ENCODE measurements at regions not wholly inside any gene's neighbourhood (a gene's known extent, or its start where the extent isn't known, plus 50 kb on each side); places are given as distances from the start of the nearest gene placed in this dataset.

GRCh38 chr16:86662195-86662594 lies 83.8 kb downstream of the FOXL1 start (continued):
- no peak for TF ChIP-seq ZNF221 (tag by site-specific recombination; IDR thresholded peaks at IDR 0.05; ENCODE audit: borderline replicate concordance)
- TF ChIP-seq PBX3 (CRISPR knock-in tag; IDR thresholded peaks at IDR 0.05), result no peak
- TF ChIP-seq, protein P1, sequence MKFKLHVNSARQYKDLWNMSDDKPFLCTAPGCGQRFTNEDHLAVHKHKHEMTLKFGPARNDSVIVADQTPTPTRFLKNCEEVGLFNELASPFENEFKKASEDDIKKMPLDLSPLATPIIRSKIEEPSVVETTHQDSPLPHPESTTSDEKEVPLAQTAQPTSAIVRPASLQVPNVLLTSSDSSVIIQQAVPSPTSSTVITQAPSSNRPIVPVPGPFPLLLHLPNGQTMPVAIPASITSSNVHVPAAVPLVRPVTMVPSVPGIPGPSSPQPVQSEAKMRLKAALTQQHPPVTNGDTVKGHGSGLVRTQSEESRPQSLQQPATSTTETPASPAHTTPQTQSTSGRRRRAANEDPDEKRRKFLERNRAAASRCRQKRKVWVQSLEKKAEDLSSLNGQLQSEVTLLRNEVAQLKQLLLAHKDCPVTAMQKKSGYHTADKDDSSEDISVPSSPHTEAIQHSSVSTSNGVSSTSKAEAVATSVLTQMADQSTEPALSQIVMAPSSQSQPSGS (tag by site-specific recombination; IDR thresholded peaks at IDR 0.05; ENCODE audit: low read depth), result no peak
- TF ChIP-seq ZBTB21 (tag by site-specific recombination; IDR thresholded peaks at IDR 0.05), result no peak

DNA sequence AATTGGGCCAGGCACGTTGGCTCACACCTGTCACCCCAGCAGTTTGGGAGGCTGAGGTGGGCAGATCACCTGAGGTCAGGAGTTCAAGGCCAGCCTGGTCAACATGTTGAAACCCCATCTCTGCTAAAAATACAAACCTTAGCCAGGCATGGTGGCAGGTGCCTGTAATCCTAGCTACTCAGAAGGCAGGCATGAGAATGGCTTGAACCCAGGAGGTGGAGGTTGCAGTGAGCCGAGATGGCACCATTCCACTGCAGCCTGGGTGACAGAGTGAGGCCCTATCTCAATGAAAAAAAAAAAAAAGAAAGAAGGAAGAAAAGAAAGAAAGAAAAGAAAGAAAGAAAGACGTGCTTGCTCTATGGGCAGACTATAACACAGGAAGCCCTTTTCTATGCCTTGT lies 84.4 kb downstream of the FOXL1 start:
- no peak overlapping the region for H3K27ac ChIP-seq (ENCODE audit: extremely low read depth, low read depth, low read length)
- CTCF ChIA-PET, result interaction anchor here (0.5 to 0.6 kb wide), 4 partner anchors 31 to 722 kb away, joined by 3 to 4 read pairs (median 3); no protein-coding TSS in a partner anchor

GRCh38 chr16:86663685-86664521 lies 85.6 kb downstream of the FOXL1 start:
- Histone ChIP-seq H3K4me1 (ENCODE audit: control insufficient read depth, insufficient read depth, low read length) (no peaks in the 10 kb centered on the region), H3K27ac (ENCODE audit: extremely low read depth, low read depth, low read length) (no peak overlapping the region), H3K9me3 (ENCODE audit: control insufficient read depth, insufficient read depth, low read depth, low read length) (no peaks in the 10 kb centered on the region), H3K4me3 (ENCODE audit: low read depth, low read length) (no peak overlapping the region), H3K36me3 (ENCODE audit: control insufficient read depth in 2 of 2, insufficient read depth in 1 of 2, low read length in 2 of 2) (no peaks in the 10 kb centered on the region)
- CTCF ChIA-PET, result interaction anchor here (1.0 kb wide), 1 partner anchor 42 kb away, joined by 3 read pairs; no protein-coding TSS in a partner anchor
- TF ChIP-seq ZNF747 (tag by site-specific recombination; IDR thresholded peaks at IDR 0.05) (no peak), ZNF416 (tag by site-specific recombination; IDR thresholded peaks at IDR 0.05) (no peak), ZNF830 (tag by site-specific recombination; IDR thresholded peaks at IDR 0.05; ENCODE audit: low read depth) (no peak), BCL11A (tag by site-specific recombination; IDR thresholded peaks at IDR 0.05; ENCODE audit: low read depth) (no peak), FEZF1 (tag by site-specific recombination; IDR thresholded peaks at IDR 0.05) (no peak), KLF10 (tag by site-specific recombination; IDR thresholded peaks at IDR 0.05) (no peak)
- TF ChIP-seq, protein P2, sequence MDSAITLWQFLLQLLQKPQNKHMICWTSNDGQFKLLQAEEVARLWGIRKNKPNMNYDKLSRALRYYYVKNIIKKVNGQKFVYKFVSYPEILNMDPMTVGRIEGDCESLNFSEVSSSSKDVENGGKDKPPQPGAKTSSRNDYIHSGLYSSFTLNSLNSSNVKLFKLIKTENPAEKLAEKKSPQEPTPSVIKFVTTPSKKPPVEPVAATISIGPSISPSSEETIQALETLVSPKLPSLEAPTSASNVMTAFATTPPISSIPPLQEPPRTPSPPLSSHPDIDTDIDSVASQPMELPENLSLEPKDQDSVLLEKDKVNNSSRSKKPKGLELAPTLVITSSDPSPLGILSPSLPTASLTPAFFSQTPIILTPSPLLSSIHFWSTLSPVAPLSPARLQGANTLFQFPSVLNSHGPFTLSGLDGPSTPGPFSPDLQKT (IDR thresholded peaks at IDR 0.05; ENCODE audit: borderline replicate concordance, low read depth, low read length), result no peak
- POLR2A ChIA-PET, result interaction anchor here (0.6 kb wide), 1 partner anchor 9 kb away, joined by 3 read pairs; no protein-coding TSS in a partner anchor

More for the DNA sequence above, 84.4 kb downstream of the FOXL1 start:
- H3K4me1 ChIP-seq (ENCODE audit: control insufficient read depth, insufficient read depth, low read length), result no peaks in the 10 kb centered on the region
- POLR2A ChIA-PET, result no interaction called here
- TF ChIP-seq SP2 (tag by site-specific recombination; IDR thresholded peaks at IDR 0.05), result no peak
- no peak for TF ChIP-seq OVOL3 (tag by site-specific recombination; IDR thresholded peaks at IDR 0.05)
- no peak for TF ChIP-seq ZNF211 (tag by site-specific recombination; IDR thresholded peaks at IDR 0.05; ENCODE audit: low read depth)
- TF ChIP-seq, protein P3, sequence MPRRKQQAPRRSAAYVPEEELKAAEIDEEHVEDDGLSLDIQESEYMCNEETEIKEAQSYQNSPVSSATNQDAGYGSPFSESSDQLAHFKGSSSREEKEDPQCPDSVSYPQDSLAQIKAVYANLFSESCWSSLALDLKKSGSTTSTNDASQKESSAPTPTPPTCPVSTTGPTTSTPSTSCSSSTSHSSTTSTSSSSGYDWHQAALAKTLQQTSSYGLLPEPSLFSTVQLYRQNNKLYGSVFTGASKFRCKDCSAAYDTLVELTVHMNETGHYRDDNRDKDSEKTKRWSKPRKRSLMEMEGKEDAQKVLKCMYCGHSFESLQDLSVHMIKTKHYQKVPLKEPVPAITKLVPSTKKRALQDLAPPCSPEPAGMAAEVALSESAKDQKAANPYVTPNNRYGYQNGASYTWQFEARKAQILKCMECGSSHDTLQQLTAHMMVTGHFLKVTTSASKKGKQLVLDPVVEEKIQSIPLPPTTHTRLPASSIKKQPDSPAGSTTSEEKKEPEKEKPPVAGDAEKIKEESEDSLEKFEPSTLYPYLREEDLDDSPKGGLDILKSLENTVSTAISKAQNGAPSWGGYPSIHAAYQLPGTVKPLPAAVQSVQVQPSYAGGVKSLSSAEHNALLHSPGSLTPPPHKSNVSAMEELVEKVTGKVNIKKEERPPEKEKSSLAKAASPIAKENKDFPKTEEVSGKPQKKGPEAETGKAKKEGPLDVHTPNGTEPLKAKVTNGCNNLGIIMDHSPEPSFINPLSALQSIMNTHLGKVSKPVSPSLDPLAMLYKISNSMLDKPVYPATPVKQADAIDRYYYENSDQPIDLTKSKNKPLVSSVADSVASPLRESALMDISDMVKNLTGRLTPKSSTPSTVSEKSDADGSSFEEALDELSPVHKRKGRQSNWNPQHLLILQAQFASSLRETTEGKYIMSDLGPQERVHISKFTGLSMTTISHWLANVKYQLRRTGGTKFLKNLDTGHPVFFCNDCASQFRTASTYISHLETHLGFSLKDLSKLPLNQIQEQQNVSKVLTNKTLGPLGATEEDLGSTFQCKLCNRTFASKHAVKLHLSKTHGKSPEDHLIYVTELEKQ (tag by site-specific recombination; IDR thresholded peaks at IDR 0.05; ENCODE audit: borderline replicate concordance), result no peak
- no peak for TF ChIP-seq EGR2 (tag by site-specific recombination; IDR thresholded peaks at IDR 0.05; ENCODE audit: low read depth)
- TF ChIP-seq ZNF645 (tag by site-specific recombination; IDR thresholded peaks at IDR 0.05), result no peak
- H3K9me3 ChIP-seq (ENCODE audit: control insufficient read depth, insufficient read depth, low read depth, low read length), result no peaks in the 10 kb centered on the region
- H3K4me3 ChIP-seq (ENCODE audit: low read depth, low read length), result no peak overlapping the region
- H3K36me3 ChIP-seq (ENCODE audit: control insufficient read depth in 2 of 2, insufficient read depth in 1 of 2, low read length in 2 of 2), result no peaks in the 10 kb centered on the region
